ENCODE measurements at regions not wholly inside any gene's neighbourhood (a gene's known extent, or its start where the extent isn't known, plus 50 kb on each side); places are given as distances from the start of the nearest gene placed in this dataset.

DNA sequence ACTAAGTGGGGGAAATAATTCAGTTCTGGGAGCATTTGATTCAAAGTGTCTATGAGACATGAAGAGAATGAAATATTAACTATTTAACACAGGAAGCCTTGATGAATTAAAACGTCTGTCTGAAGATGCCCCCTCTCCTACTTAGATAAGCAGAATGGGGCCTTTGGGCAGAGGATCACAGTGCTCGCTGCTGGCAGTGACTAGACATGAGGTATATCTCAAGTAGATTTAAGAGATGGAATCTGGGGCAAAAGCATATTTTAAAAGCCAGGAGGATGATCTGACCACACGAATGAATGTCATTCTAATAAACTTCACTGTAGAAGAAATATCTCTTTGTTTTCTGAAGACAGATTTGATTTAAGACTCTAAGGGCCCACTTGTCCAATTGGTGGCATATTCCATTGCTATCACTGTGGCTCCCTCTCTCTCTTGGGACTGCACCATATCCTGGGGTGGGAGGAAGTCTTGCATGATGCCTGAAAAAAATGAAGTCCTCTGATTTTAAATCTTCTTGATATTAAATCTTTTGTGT lies 254.0 kb downstream of the MAN2A1 start:
- CTCF ChIA-PET = no interaction called here
- no TSS peak for BruUV-seq (replicated peaks)
- FAIRE-seq = no peak

More for the DNA sequence above, 254.0 kb downstream of the MAN2A1 start:
- intact Hi-C loops (cut with micrococcal nuclease) = no loop called here
- Histone ChIP-seq H2AFZ (ENCODE audit: low read depth, low read length) (no peak overlapping the region), H3K79me2 (ENCODE audit: control insufficient read depth, insufficient read depth, low read length) (no peaks in the 10 kb centered on the region), H3K36me3 (ENCODE audit: control insufficient read depth in 2 of 2, extremely low read depth in 1 of 2, insufficient read depth in 2 of 2, low read length in 2 of 2) (no peaks in the 10 kb centered on the region), H3K9me1 (replicated peaks; ENCODE audit: control insufficient read depth, extremely low read depth, insufficient read depth, low read length) (no peaks in the 10 kb centered on the region), H3K4me2 (ENCODE audit: insufficient read depth, low read length) (no peak overlapping the region), H3K4me1 (ENCODE audit: control insufficient read depth, extremely low read depth, insufficient read depth, low read length) (no peaks in the 10 kb centered on the region), H3K27me3 (ENCODE audit: control insufficient read depth in 2 of 2, insufficient read depth in 2 of 2, low read length in 2 of 2) (no peaks in the 10 kb centered on the region), H3K27ac (ENCODE audit: insufficient read depth, low read depth, low read length) (no peak overlapping the region), H3K4me3 (replicated peaks in 1 of 3; ENCODE audit: insufficient read depth in 1 of 3, low read depth in 1 of 3, low read length in 3 of 3) (no peak overlapping the region), H3K9me3 (replicated peaks; ENCODE audit: control insufficient read depth, insufficient read depth, low read length) (no peaks in the 10 kb centered on the region), H4K20me1 (replicated peaks; ENCODE audit: control insufficient read depth, extremely low read depth, insufficient read depth, low read length) (no peaks in the 10 kb centered on the region), H3K9ac (replicated peaks; ENCODE audit: extremely low read depth, insufficient read depth, low read length) (no peak overlapping the region)
- POLR2A ChIA-PET = no interaction called here
- TF ChIP-seq MYC (IDR thresholded peaks at IDR 0.05; ENCODE audit: low read depth, low read length) = no peak
- TF ChIP-seq FOS (IDR thresholded peaks at IDR 0.05; ENCODE audit: borderline replicate concordance, insufficient read depth, low read length) = no peak
- no peak for TF ChIP-seq JUN (IDR thresholded peaks at IDR 0.05; ENCODE audit: borderline replicate concordance, insufficient read depth, insufficient read length, low read depth)
- TF ChIP-seq, protein P1, sequence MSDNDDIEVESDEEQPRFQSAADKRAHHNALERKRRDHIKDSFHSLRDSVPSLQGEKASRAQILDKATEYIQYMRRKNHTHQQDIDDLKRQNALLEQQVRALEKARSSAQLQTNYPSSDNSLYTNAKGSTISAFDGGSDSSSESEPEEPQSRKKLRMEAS (IDR thresholded peaks at IDR 0.05; ENCODE audit: insufficient read depth, insufficient read length) = no peak
- TF ChIP-seq EZH2 (IDR thresholded peaks at IDR 0.05; ENCODE audit: borderline replicate concordance, low read depth, low read length, severe bottlenecking) = no peak
- TF ChIP-seq, protein P2, sequence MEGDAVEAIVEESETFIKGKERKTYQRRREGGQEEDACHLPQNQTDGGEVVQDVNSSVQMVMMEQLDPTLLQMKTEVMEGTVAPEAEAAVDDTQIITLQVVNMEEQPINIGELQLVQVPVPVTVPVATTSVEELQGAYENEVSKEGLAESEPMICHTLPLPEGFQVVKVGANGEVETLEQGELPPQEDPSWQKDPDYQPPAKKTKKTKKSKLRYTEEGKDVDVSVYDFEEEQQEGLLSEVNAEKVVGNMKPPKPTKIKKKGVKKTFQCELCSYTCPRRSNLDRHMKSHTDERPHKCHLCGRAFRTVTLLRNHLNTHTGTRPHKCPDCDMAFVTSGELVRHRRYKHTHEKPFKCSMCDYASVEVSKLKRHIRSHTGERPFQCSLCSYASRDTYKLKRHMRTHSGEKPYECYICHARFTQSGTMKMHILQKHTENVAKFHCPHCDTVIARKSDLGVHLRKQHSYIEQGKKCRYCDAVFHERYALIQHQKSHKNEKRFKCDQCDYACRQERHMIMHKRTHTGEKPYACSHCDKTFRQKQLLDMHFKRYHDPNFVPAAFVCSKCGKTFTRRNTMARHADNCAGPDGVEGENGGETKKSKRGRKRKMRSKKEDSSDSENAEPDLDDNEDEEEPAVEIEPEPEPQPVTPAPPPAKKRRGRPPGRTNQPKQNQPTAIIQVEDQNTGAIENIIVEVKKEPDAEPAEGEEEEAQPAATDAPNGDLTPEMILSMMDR (IDR thresholded peaks at IDR 0.05; ENCODE audit: extremely low read depth in 1 of 2, insufficient read depth in 1 of 2, low read depth in 1 of 2, low read length in 2 of 2) = no peak
- TF ChIP-seq GATA2 (IDR thresholded peaks at IDR 0.05; ENCODE audit: insufficient read depth, insufficient read length, low read depth, low read length) = no peak
- no peak for TF ChIP-seq POLR2AphosphoS5 (IDR thresholded peaks at IDR 0.05; ENCODE audit: insufficient read depth, low read depth, low read length)
- no peak for TF ChIP-seq POLR2A (IDR thresholded peaks at IDR 0.05; ENCODE audit: low read depth, low read length)
- DNase-seq (ENCODE audit: low read depth, low spot score) = no peak
- dilution Hi-C loops (cut with MboI; ENCODE audit: extremely low pct_ligation_motif_present, low sequenced_read_pairs) = no loop called here

Measured in endothelial cell of umbilical vein (primary cell).